EH (cell line): ENCODE measurements at regions not wholly inside any gene's neighbourhood (a gene's known extent, or its start where the extent isn't known, plus 50 kb on each side); places are given as distances from the start of the nearest gene placed in this dataset.
A peak's percentile ranks its signal among the peaks of the same experiment; 100 is the strongest.
"Not testable (repeated sequence)": the region's sequence is repeated elsewhere in the genome, so short reads cannot be mapped to it uniquely, and the experiment has no call there.

Experiments
- DNase-seq: peaks from one replicate; pipeline ENCODE4 v3.0.0-alpha.2; 2015; ENCODE audit warnings: low read depth

- no peak for DNase-seq
Observed at GRCh38 chr3:115252679-115253078, 105.6 kb upstream of the ZBTB20 start.

DNA sequence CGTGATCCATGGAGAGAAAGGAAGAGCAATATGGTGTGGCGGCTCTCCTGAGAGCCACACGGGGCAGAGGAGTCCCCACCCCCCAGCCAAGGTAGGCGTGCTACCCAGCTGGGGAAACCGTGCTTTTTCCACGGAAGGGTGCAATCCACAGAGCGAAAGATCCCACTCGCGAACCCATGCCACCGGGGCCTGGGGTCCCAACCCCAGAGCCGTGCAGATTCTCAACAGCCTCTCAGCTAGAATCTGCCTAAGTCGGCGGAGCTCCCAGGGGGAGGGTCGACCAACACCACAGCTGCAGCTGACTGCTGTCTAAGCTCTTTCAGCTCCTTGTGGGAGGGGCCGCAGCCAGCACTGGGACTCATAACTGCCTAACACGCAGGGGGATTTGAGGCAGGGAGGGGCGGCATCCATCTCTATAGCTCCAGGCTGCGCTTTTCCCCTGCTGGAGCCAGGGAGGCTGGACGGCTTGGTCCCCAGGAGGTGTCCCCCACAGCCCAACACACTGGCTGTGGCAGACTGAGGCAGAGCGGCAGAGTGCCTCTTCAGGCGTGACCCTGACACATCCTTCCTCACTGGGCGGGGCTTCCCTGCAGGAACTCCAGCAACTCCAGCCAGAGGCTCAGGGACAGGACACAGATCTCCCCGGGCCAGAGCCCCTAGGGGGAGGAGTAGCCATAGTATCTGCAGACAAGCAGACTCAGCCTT is 107.6 kb upstream of the ZBTB20 start:
- no peak for DNase-seq

GRCh38 chr3:115255197-115255585 is 108.1 kb upstream of the ZBTB20 start:
- DNase-seq: no peak

- no peak for DNase-seq
Observed at GRCh38 chr3:115270849-115271248, 123.8 kb upstream of the ZBTB20 start.

DNA sequence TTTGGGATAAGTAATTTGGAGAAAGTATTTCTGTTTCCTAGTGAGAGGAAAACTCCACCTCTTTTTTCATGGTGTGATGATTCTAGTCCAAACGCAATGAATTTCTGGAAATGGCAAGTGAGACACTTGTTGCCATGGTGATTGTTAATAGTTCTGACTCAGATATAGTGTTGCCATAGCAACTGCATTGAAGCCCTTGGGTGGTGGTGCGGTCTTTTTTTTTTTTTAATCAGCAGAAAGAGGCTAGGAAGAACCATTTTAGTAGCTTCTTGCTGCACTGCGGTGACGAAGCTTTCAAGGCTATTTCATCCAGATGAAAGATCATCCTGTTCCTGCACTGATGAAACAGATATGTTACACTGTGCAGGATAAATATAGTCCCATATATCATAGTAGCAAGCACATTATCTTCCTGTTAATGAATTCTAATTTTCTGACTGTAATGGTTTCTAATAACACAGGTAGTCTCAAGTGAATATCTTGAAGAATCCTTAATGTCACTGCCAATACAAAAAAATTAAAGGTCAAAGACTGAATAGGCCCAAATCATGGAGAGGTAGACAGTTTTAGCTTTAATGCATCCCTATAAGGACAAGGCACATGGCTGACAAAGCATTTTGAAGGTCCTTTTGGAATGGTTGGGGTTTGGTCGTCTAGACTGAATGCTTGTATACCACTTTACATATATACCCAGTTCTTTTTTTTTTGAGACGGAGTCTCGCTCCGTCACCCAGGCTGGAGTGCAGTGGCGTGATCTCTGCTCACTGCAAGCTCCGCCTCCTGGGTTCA is 125.1 kb upstream of the ZBTB20 start:
- peak; percentile 87 for DNase-seq

DNA sequence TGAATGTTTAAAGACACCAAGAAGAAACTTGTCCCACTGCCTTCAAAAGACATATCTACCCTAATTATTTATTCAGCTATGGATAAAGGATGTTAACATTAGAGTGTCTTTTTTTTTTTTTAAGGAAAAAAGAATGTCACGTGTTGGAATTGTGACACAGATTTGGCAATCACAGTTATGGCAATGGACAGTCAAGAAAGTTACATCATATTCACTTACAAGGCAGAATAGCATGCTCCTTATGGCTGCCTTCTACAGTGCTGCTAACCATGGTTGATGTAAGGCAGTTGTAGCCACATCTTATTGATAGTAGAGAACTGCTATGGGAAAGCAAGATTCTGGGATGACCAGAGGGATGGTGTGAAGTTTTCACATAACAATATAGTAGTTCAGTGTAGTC is 128.8 kb upstream of the ZBTB20 start:
- peak; percentile 16 for DNase-seq

- DNase-seq: peak; percentile 69
Observed at GRCh38 chr3:115279939-115280338, 132.9 kb upstream of the ZBTB20 start.

DNA sequence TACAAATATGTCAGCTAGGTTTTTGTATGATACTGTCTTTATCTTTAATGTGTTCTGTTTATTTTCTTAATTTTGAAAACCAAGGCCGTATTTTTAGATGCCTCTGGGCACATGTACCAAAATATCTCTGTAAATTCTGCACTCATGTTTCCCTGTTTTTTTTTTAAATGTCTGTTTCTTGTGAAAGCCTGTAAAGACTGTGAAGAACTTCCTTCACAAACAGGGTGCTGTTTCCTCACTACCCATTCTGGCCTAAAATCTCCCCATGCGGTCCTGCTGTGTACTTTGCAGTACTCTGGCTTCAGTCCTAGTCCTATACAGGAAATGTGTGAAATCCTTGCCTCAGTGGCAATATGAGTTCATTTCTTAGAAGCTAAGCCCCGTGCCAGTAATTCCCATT is 133.4 kb upstream of the ZBTB20 start:
- peak; percentile 20 for DNase-seq

GRCh38 chr3:115281697-115282675 is 134.9 kb upstream of the ZBTB20 start:
- peak; percentile 30 for DNase-seq

DNA sequence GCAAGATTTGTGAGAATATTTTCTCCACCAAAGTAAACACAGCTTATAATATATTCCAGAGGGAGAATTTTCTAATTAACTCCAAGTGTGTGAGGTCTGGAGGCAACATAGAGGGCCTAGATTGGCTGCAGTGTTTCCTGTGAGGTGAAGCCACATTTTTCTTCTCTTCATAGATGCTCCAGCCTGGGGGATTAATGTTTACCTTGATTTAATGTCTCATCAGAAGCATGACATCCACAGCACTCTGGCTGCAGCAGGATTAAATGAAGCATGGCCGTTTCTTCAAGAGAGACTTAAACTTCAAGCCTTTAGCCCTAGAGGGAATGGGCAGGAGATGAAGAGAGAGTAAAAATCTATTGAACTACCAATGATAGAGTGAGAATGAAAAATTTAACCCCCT is 137.9 kb upstream of the ZBTB20 start:
- no peak for DNase-seq

DNA sequence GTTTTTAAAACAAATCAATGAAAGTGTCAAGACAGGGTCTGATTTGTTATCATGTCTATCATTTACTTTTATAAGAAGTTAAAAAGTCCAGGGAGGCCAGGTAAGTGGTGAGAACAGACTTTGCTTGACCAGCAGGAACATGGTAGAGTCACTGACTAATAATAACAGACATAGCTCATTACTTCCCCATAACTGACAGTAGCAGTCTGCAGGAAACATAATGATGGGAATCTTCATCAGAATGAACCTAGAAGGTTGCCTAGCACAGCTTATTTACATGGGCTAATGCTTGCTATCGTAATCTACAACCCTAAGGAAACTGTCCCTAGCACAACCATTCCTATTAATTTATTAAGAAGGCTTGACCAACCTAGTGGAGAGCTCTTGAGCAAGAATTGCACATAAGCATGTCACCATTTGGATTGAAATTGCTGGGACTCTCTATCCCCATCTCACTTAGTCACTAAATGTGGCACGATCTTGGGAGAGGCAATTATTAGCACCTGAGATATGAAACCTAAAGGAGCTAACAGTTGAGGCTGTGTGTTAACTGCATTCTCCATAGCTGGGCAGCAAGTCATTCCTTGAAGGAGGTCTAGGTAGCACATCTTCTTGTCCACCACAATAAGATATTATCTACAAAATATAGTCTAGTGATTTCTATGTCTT is 139.6 kb upstream of the ZBTB20 start:
- no peak for DNase-seq

DNA sequence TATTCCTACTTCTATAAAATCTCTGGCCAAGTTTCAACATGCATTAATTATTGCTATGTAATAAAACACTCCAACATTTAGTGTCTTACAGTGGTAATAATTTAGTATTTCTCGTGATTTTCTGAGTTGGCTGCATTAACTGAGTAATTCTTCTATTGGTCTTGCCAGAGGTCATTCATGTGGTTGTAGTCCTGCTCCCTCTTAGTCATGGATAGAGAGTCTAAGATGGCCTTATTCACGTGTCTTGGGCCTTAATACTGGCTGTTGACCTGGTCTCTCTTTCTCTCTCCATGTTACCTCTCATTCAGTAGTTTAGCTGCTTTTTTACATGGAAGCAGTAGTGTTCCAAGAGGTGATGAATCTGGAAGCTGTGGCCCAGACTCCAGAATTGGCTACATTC is 140.1 kb upstream of the ZBTB20 start:
- DNase-seq: no peak

DNA sequence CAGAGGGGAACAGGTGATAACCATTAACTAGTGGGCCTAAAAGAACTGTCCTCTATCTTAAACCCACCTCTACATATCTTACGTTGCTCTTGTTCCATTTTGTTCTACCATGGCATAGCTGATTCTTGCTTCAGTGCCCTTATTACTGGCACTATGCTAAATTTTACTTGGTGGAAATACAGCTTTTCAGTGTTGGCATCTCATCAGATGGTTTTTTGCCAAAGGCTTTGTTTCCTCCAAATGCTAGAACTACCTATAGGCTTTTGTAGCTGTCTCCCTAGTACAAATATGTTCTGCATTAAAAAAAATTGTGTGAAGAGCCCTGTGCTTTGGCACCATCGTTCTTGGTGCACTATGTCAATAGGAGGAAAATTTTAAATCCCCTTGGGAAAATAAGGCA is 145.0 kb upstream of the ZBTB20 start:
- DNase-seq: no peak

- DNase-seq: no peak
Observed at GRCh38 chr3:115292677-115293165, 145.6 kb upstream of the ZBTB20 start.

GRCh38 chr3:115293321-115293720 is 146.2 kb upstream of the ZBTB20 start:
- DNase-seq: no peak

DNA sequence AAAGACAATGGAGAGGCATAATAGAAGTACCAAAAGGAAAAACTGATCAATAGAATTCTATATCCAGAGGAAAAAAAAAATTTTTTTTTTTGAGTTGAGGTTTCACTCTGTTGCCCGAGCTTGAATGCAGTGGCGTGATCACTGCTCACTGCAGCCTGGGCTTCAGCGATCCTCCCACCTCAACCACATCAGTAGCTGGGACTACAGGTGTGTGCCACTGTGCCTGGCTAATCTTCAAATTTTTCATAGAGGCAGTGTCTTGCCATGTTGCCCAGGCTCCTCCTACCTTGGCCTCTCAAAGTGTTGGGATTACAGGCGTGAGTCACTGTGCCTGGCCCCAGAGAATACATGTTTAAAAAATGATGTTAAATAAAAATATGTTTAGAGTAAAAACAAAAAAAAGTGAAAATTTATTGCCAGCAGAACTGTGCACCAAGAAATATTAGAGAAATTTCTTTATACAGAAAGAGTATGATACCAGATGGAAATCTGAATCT is 154.3 kb upstream of the ZBTB20 start:
- DNase-seq: no peak

- not testable (repeated sequence) for DNase-seq
Observed at GRCh38 chr3:115317953-115318352, 170.9 kb upstream of the ZBTB20 start.

DNA sequence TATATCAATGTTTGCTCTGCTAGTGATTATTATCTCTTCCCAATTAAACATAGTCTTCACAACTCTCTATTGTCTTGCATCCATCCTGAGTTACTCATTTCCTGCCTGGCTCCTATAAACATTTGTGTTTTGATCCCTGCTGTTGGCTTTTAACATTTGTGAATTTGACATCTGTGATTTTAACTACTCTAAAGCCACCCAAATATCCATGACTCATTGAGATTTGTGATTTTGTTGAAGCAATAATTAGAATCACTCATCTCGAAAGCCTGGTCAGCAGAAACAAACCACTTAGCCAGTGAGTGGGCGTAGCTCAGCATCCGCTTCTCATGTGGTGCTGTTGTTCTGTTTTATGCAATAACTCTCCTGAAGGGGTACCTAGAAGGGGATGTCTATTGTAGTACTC is 174.3 kb upstream of the ZBTB20 start:
- DNase-seq: peak; percentile 76

- no peak for DNase-seq
Observed at GRCh38 chr3:115322901-115323300, 175.8 kb upstream of the ZBTB20 start.

GRCh38 chr3:115323380-115323779 is 176.3 kb upstream of the ZBTB20 start:
- DNase-seq: peak; percentile 2

DNA sequence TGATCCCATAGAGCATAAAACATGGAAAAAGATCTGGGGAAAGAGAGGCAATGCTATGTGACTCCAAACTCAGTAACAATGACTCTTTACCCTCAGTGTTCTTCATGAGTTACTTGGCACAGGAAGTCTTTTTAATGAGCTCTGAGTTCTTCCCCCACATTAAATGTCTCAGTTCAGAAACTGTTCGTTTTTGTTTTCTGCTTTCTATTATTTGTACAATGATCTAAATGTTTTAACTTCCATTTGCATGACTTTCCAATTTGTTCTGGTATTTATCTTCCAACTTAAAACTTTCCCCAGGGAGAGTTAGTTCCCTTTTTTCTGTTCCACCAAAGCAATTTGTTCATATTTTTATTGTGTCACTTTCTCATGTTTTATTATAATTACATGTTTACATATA is 177.0 kb upstream of the ZBTB20 start:
- DNase-seq: peak; percentile 40
